ENCODE measurements at regions not wholly inside any gene's neighbourhood (a gene's known extent, or its start where the extent isn't known, plus 50 kb on each side); places are given as distances from the start of the nearest gene placed in this dataset.

- DNase-seq: no peak
- H3K9ac ChIP-seq (ENCODE audit: low read length): no peak overlapping the region
- TF ChIP-seq, protein P1, sequence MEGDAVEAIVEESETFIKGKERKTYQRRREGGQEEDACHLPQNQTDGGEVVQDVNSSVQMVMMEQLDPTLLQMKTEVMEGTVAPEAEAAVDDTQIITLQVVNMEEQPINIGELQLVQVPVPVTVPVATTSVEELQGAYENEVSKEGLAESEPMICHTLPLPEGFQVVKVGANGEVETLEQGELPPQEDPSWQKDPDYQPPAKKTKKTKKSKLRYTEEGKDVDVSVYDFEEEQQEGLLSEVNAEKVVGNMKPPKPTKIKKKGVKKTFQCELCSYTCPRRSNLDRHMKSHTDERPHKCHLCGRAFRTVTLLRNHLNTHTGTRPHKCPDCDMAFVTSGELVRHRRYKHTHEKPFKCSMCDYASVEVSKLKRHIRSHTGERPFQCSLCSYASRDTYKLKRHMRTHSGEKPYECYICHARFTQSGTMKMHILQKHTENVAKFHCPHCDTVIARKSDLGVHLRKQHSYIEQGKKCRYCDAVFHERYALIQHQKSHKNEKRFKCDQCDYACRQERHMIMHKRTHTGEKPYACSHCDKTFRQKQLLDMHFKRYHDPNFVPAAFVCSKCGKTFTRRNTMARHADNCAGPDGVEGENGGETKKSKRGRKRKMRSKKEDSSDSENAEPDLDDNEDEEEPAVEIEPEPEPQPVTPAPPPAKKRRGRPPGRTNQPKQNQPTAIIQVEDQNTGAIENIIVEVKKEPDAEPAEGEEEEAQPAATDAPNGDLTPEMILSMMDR (IDR thresholded peaks at IDR 0.05): no peak
- H3K4me3 ChIP-seq (ENCODE audit: control extremely low read depth in 1 of 5, extremely low read depth in 1 of 5, insufficient read depth in 1 of 5, low read depth in 2 of 5, low read length in 4 of 5): no peak overlapping the region
- peaks cover 0 to 6% (median 0%) of the 10 kb centered on the region in 3 donors for H3K9me3 ChIP-seq (ENCODE audit: control extremely low read depth in 1 of 3, control insufficient read depth in 2 of 3, insufficient read depth in 1 of 3, low read length in 2 of 3)
- no peaks in the 10 kb centered on the region for H3K4me1 ChIP-seq (ENCODE audit: control insufficient read depth in 2 of 2, insufficient read depth in 2 of 2, low read length in 2 of 2)
- WGBS (ENCODE audit: insufficient coverage): 89% methylated on average over 12 of the region's 12 CpGs
- peaks cover 37% of the 10 kb centered on the region for H3K27me3 Mint-ChIP-seq
- intact Hi-C loops (cut with micrococcal nuclease): no loop called here
- no peak overlapping the region for H3K27ac ChIP-seq (ENCODE audit: low read length in 2 of 2)
- H3K9me3 Mint-ChIP-seq (ENCODE audit: insufficient read depth): no peaks in the 10 kb centered on the region
- CTCF ChIA-PET: no interaction called here
- no peaks in the 10 kb centered on the region for H3K79me2 ChIP-seq (ENCODE audit: control insufficient read depth, insufficient read depth, low read length)
- H3K36me3 ChIP-seq (replicated peaks in 1 of 2; ENCODE audit: control extremely low read depth in 1 of 2, control insufficient read depth in 1 of 2, extremely low read depth in 1 of 2, insufficient read depth in 2 of 2, low read length in 1 of 2): no peaks in the 10 kb centered on the region
- no peak overlapping the region for H3K4me3 Mint-ChIP-seq
- no peak overlapping the region for H3K27ac Mint-ChIP-seq
- ATAC-seq (ENCODE audit: low read depth): no peak
- no peak overlapping the region for H3K4me2 ChIP-seq (replicated peaks; ENCODE audit: low read depth, low read length, poor library complexity, severe bottlenecking)
- H3K27me3 ChIP-seq (replicated peaks in 1 of 4; ENCODE audit: control extremely low read depth in 1 of 4, control insufficient read depth in 3 of 4, insufficient read depth in 4 of 4, low read length in 3 of 4): peaks cover 0 to 10% (median 0%) of the 10 kb centered on the region in 4 experiments
- no peaks in the 10 kb centered on the region for H4K20me1 ChIP-seq (ENCODE audit: control insufficient read depth, insufficient read depth, low read length, poor library complexity, severe bottlenecking)
- H2AFZ ChIP-seq (ENCODE audit: insufficient read depth, low read depth, low read length, poor library complexity, severe bottlenecking): no peak overlapping the region
- no peaks in the 10 kb centered on the region for H3K4me1 Mint-ChIP-seq
- POLR2A ChIA-PET: no interaction called here
Measured at GRCh38 chr17:74015990-74016389, 187.5 kb upstream of the RPL38 start.

GRCh38 chr17:74016461-74016860 lies 187.0 kb upstream of the RPL38 start:
- Histone ChIP-seq H4K20me1 (ENCODE audit: control insufficient read depth, insufficient read depth, low read length, poor library complexity, severe bottlenecking) (no peaks in the 10 kb centered on the region), H3K27ac (ENCODE audit: low read length in 2 of 2) (no peak overlapping the region), H3K27me3 (replicated peaks in 1 of 4; ENCODE audit: control extremely low read depth in 1 of 4, control insufficient read depth in 3 of 4, insufficient read depth in 4 of 4, low read length in 3 of 4) (peaks cover 0 to 9% (median 0%) of the 10 kb centered on the region in 4 experiments), H3K4me2 (replicated peaks; ENCODE audit: low read depth, low read length, poor library complexity, severe bottlenecking) (no peak overlapping the region), H3K79me2 (ENCODE audit: control insufficient read depth, insufficient read depth, low read length) (no peaks in the 10 kb centered on the region), H3K4me1 (ENCODE audit: control insufficient read depth in 2 of 2, insufficient read depth in 2 of 2, low read length in 2 of 2) (no peaks in the 10 kb centered on the region), H2AFZ (ENCODE audit: insufficient read depth, low read depth, low read length, poor library complexity, severe bottlenecking) (no peak overlapping the region), H3K9me3 (ENCODE audit: control extremely low read depth in 1 of 3, control insufficient read depth in 2 of 3, insufficient read depth in 1 of 3, low read length in 2 of 3) (peaks cover 0 to 6% (median 0%) of the 10 kb centered on the region in 3 donors), H3K9ac (ENCODE audit: low read length) (no peak overlapping the region), H3K36me3 (replicated peaks in 1 of 2; ENCODE audit: control extremely low read depth in 1 of 2, control insufficient read depth in 1 of 2, extremely low read depth in 1 of 2, insufficient read depth in 2 of 2, low read length in 1 of 2) (no peaks in the 10 kb centered on the region), H3K4me3 (ENCODE audit: control extremely low read depth in 1 of 5, extremely low read depth in 1 of 5, insufficient read depth in 1 of 5, low read depth in 2 of 5, low read length in 4 of 5) (no peak overlapping the region)
- no peak overlapping the region for H3K4me3 Mint-ChIP-seq
- ChIA-PET POLR2A (no interaction called here), CTCF (no interaction called here)
- no peaks in the 10 kb centered on the region for H3K4me1 Mint-ChIP-seq
- H3K9me3 Mint-ChIP-seq (ENCODE audit: insufficient read depth): no peaks in the 10 kb centered on the region
- WGBS (ENCODE audit: insufficient coverage): 58% methylated on average over 4 of the region's 8 CpGs
- no peak overlapping the region for H3K27ac Mint-ChIP-seq
- no peak for DNase-seq
- ATAC-seq (ENCODE audit: low read depth): no peak
- intact Hi-C loops (cut with micrococcal nuclease): no loop called here
- TF ChIP-seq EZH2 (IDR thresholded peaks at IDR 0.05; ENCODE audit: borderline replicate concordance, insufficient read depth, low read depth, low read length, poor library complexity, severe bottlenecking): no peak
- TF ChIP-seq, protein P1 (IDR thresholded peaks at IDR 0.05): no peak
- H3K27me3 Mint-ChIP-seq: peaks cover 35% of the 10 kb centered on the region

Data from B cell (primary cell).